Kidney (tissue), 13 donors: ENCODE measurements at regions not wholly inside any gene's neighbourhood (a gene's known extent, or its start where the extent isn't known, plus 50 kb on each side); places are given as distances from the start of the nearest gene placed in this dataset.

ENCODE experiments used
- DNase-seq, 5 donors: peaks; one replicate each; pipeline ENCODE4 v3.0.0-alpha.2; 2013 to 2020
- FAIRE-seq: peaks from 2 replicates; lab custom pipeline; 2012; peaks lifted over from hg19 to GRCh38; lab: Jason Lieb, UNC
- H3K27ac ChIP-seq, 2 donors: one replicate each; pipeline ENCODE4 v1.7.0; 2013; ENCODE audit warnings: low read depth in 2 of 2, low read length in 2 of 2, inconsistent platforms in 1 of 2
- H3K27me3 ChIP-seq: one replicate; pipeline ENCODE4 v1.7.1; 2013; ENCODE audit warnings: low read length, inconsistent platforms; ENCODE audit not compliant: control insufficient read depth, insufficient read depth
- H3K36me3 ChIP-seq, 3 donors: one replicate each; pipeline versions ENCODE4 v1.7.0 to v1.7.1; 2013; ENCODE audit warnings: low read length in 3 of 3, control low read depth in 1 of 3, inconsistent platforms in 1 of 3; ENCODE audit not compliant: insufficient read depth in 3 of 3, control insufficient read depth in 2 of 3
- H3K4me1 ChIP-seq, 3 donors: one replicate each; pipeline versions ENCODE4 v1.7.0 to v1.7.1; 2013; ENCODE audit warnings: low read length in 3 of 3, inconsistent platforms in 1 of 3, low read depth in 1 of 3; ENCODE audit not compliant: control insufficient read depth in 2 of 3, insufficient read depth in 2 of 3
- H3K4me3 ChIP-seq, 3 donors: one replicate each; pipeline versions ENCODE4 v1.7.0 to v1.8.1; 2013; ENCODE audit warnings: low read length in 3 of 3, control low read depth in 1 of 3, inconsistent platforms in 1 of 3
- H3K9ac ChIP-seq, 3 donors: one replicate each; pipeline versions ENCODE4 v1.7.0 to v1.7.1; 2013; ENCODE audit warnings: low read length in 3 of 3, control low read depth in 1 of 3, inconsistent platforms in 1 of 3
- H3K9me3 ChIP-seq, 3 donors: one replicate each; pipeline versions ENCODE4 v1.7.0 to v1.7.1; 2013; ENCODE audit warnings: low read length in 3 of 3, control low read depth in 1 of 3, inconsistent platforms in 1 of 3; ENCODE audit not compliant: control insufficient read depth in 2 of 3, insufficient read depth in 1 of 3
- intact Hi-C: fragments of 100-400 bp; cut with DNase I; formaldehyde crosslinking; loops from one replicate; pipeline ENCODE4 v1.11.1; 2022
- TF ChIP-seq, protein P1 (sequence below): IDR thresholded peaks from 3 replicates; pipeline ENCODE4 v1.5.1; 2012; ENCODE audit warnings: mild to moderate bottlenecking, moderate library complexity, borderline replicate concordance; ENCODE audit not compliant: insufficient read depth; ENCODE audit errors: extremely low read depth
- donor health status: control.
- donor health status: control.
- donor health status: control.
- donor health status: control.
- donor health status: control.
- donor health status: DM: yes; HTN: yes; CAD: no.
- donor health status: Normal renal cell carcinoma (clear cell type).

DNA sequence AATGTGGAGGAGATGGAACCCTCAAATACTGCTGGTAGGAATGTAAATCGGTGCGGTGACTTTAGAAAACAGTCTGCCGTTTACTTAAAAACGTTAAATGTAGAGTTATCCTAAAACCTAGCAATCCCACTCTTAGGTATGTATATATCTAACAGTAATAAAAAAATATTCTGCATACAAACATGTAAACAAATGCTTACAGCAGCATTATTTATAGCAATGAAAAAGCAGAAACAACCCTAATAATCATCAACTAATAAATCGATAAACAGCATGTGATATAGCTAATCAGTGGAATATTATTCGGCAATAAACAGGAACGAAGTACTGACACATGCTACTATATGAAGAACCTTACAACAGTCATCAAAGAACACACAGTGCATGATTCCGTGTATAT, 144.7 kb downstream of the CNTN3 start:
- Histone ChIP-seq H3K27ac (no peak overlapping the region), H3K4me3 (no peak overlapping the region), H3K27me3 (no peaks in the 10 kb centered on the region), H3K4me1 (no peaks in the 10 kb centered on the region), H3K9me3 (no peaks in the 10 kb centered on the region), H3K36me3 (no peaks in the 10 kb centered on the region), H3K9ac (no peak overlapping the region)
- intact Hi-C loops, result no loop called here
- TF ChIP-seq, protein P1, sequence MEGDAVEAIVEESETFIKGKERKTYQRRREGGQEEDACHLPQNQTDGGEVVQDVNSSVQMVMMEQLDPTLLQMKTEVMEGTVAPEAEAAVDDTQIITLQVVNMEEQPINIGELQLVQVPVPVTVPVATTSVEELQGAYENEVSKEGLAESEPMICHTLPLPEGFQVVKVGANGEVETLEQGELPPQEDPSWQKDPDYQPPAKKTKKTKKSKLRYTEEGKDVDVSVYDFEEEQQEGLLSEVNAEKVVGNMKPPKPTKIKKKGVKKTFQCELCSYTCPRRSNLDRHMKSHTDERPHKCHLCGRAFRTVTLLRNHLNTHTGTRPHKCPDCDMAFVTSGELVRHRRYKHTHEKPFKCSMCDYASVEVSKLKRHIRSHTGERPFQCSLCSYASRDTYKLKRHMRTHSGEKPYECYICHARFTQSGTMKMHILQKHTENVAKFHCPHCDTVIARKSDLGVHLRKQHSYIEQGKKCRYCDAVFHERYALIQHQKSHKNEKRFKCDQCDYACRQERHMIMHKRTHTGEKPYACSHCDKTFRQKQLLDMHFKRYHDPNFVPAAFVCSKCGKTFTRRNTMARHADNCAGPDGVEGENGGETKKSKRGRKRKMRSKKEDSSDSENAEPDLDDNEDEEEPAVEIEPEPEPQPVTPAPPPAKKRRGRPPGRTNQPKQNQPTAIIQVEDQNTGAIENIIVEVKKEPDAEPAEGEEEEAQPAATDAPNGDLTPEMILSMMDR, result no peak
- FAIRE-seq, result no peak
- no peak for DNase-seq

DNA sequence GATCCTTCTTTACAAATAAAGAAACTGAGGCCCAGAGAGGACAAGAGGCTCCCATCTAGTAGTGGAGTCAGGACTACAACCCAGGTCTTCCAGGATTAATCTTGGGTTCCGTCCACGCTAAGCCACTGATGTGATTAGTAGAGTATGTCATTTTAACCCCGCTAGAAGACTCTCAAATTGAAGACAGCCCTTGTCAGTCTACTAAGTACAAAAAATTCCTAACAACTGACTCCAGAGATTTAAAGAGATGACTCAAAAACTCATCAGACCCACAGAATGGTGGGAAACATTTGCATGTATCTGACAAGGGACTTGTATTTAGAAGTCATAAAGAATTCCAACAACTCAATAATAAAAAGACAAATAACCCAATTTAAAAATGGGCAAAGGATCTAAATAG, 145.3 kb downstream of the CNTN3 start:
- intact Hi-C loops, result no loop called here
- no peaks in the 10 kb centered on the region for H3K4me1 ChIP-seq
- no peak for DNase-seq
- H3K27me3 ChIP-seq, result no peaks in the 10 kb centered on the region
- H3K27ac ChIP-seq, result no peak overlapping the region
- H3K9me3 ChIP-seq, result no peaks in the 10 kb centered on the region
- H3K4me3 ChIP-seq, result no peak overlapping the region
- no peak for FAIRE-seq
- no peak overlapping the region for H3K9ac ChIP-seq
- H3K36me3 ChIP-seq, result no peaks in the 10 kb centered on the region
- TF ChIP-seq, protein P1, result no peak

DNA sequence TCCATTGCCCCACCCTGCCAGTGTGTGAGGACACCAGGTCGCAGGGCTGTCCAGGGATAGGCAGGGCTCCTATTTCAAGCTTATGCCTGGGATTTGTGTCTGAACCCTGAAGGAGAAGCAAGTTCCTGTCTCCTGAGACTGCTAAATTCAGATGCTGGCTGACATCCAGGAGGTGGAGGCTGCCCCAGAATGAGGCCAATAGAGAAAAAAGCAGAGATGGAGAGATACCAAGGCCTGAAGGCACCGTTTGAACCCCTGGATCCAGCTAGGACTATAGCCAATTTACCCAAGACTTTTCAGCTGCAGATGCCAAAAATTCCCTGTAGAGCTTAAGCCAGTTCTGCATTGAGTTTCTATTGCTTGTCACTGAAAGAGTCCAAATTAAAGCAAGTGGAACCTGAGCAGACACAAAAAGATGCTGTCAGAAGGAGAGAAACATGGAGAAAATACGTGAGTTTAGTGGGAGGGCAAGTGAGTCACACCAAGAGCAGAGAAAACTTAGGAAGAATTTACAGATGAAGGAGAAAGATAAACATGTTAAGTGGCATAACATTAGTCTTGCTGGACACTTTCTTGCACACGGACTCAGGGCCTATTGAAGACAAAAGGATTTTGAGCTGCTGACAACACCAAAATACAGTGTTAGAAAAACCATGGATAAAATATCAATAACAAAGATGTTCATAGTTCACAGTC, 148.6 kb downstream of the CNTN3 start:
- intact Hi-C loops, result no loop called here
- TF ChIP-seq, protein P1, result no peak
- no peak overlapping the region for H3K27ac ChIP-seq
- H3K27me3 ChIP-seq, result no peaks in the 10 kb centered on the region
- no peak overlapping the region for H3K4me3 ChIP-seq
- FAIRE-seq (no peak), DNase-seq (peak in 1 of 5 donors; percentile 11)
- no peak overlapping the region for H3K9ac ChIP-seq
- H3K36me3 ChIP-seq, result no peaks in the 10 kb centered on the region
- H3K4me1 ChIP-seq, result no peaks in the 10 kb centered on the region
- H3K9me3 ChIP-seq, result no peaks in the 10 kb centered on the region

DNA sequence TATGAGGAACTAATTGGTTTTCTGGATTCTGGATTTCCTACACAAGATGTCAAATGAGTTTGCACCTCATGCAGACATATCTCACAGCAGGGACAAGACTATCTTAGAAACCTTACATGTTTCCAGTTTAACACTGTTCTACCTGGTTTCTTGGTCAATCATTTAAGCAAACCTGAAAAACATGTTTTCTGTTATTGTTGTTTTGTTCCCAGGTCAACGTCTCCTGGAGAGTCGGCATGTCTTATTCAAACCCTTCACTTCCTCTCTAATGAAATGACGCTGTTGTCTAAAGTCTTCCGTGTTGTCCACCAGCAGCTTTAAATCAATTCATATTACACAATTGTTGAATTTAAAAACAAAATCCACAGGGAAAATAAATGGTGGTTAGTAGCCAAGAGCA, 150.9 kb downstream of the CNTN3 start:
- no peak overlapping the region for H3K27ac ChIP-seq
- intact Hi-C loops, result no loop called here
- TF ChIP-seq, protein P1, result no peak
- peak in 2 of 5 donors; percentile 24 to 51 for DNase-seq
- no peak for FAIRE-seq
- H3K4me3 ChIP-seq, result no peak overlapping the region
- no peak overlapping the region for H3K9ac ChIP-seq
- no peaks in the 10 kb centered on the region for H3K4me1 ChIP-seq
- H3K36me3 ChIP-seq, result no peaks in the 10 kb centered on the region
- no peaks in the 10 kb centered on the region for H3K27me3 ChIP-seq
- no peaks in the 10 kb centered on the region for H3K9me3 ChIP-seq
